A549 (cell line): ENCODE measurements at regions not wholly inside any gene's neighbourhood (a gene's known extent, or its start where the extent isn't known, plus 50 kb on each side); places are given as distances from the start of the nearest gene placed in this dataset.

Experiments used
- ATAC-seq, 2 experiments: fragments of 200-7000 bp in 1 of 2; fragments of >200 bp in 1 of 2; cut with Nextera tagmentation in 1 of 2; cut with Tn5 transposase in 1 of 2; 3 replicates each; pipeline versions ENCODE4 v1.8.0 to v1.9.1; 2018 to 2020; ENCODE audit warnings: mild to moderate bottlenecking in 1 of 2, moderate library complexity in 1 of 2
- CTCF ChIA-PET: fragments of 300-600 bp; sonication (Branson Sonifier 250); formaldehyde crosslinking; extraction: SDS; loops from one replicate; lab custom pipeline; 2021; ENCODE audit warnings: antibody characterized with exemption, inconsistent platforms; lab: Yijun Ruan, JAX
- POLR2A ChIA-PET: fragments of 350-600 bp; formaldehyde crosslinking; extraction: SDS; loops from one replicate; lab custom pipeline; 2021; ENCODE audit warnings: antibody characterized with exemption, inconsistent platforms; lab: Yijun Ruan, JAX
- DNase-seq, 2 experiments: peaks; one replicate each; pipeline versions ENCODE4 v3.0.0 to v3.0.0-alpha.2; 2011 to 2016; ENCODE audit warnings: low read depth in 1 of 2, low spot score in 1 of 2
- FAIRE-seq: peaks from 2 replicates; lab custom pipeline; 2011; peaks lifted over from hg19 to GRCh38; lab: Jason Lieb, UNC
- H3K27ac ChIP-seq, 2 experiments: fragments of >200 bp; sonication (Bioruptor Twin); formaldehyde crosslinking; 3 replicates each; pipeline ENCODE4 v1.5.1; 2016 to 2017
- H3K4me1 ChIP-seq: fragments of >200 bp; sonication (Bioruptor Twin); formaldehyde crosslinking; 3 replicates; pipeline ENCODE4 v1.6.1; 2016
- H3K4me2 ChIP-seq: fragments of >200 bp; sonication (Bioruptor Twin); formaldehyde crosslinking; 3 replicates; pipeline ENCODE4 v1.6.1; 2016
- H3K4me3 ChIP-seq: fragments of >200 bp; sonication (Bioruptor Twin); formaldehyde crosslinking; 3 replicates; pipeline ENCODE4 v1.5.1; 2016
- H3K9me3 ChIP-seq: fragments of >200 bp; sonication (Bioruptor Twin); formaldehyde crosslinking; 3 replicates; pipeline ENCODE4 v1.6.1; 2016
- ATOH8 ChIP-seq: fragments of 250-450 bp; sonication (Bioruptor Pico); IDR thresholded peaks from 2 replicates; pipeline ENCODE4 v1.5.0; 2020; ENCODE audit warnings: low read depth, mild to moderate bottlenecking, moderate library complexity
- BHLHE40 ChIP-seq: IDR thresholded peaks from 2 replicates; pipeline ENCODE4 v1.6.1; 2012; ENCODE audit warnings: low read depth, low read length, inconsistent platforms
- CHD4 ChIP-seq: fragments of 200-600 bp; sonication (generic); IDR thresholded peaks from 2 replicates; pipeline ENCODE4 v1.6.1; 2016; ENCODE audit warnings: antibody characterized with exemption, mild to moderate bottlenecking, borderline replicate concordance
- EHF ChIP-seq: fragments of 250-450 bp; sonication (Bioruptor Pico); IDR thresholded peaks from 2 replicates; pipeline ENCODE4 v1.5.0; 2020; ENCODE audit warnings: mild to moderate bottlenecking
- EP300 ChIP-seq, 2 experiments: fragments of >200 bp; sonication (Bioruptor Twin); formaldehyde crosslinking; IDR thresholded peaks; 2 replicates in 1 of 2; 3 replicates in 1 of 2; pipeline ENCODE4 v1.6.1; 2016 to 2017
- FOSB ChIP-seq: fragments of 250-450 bp; sonication (Bioruptor Pico); IDR thresholded peaks from 2 replicates; pipeline ENCODE4 v1.5.0; 2020; ENCODE audit warnings: mild to moderate bottlenecking, moderate library complexity
- FOSL2 ChIP-seq, 2 experiments: fragments of 450-650 bp in 1 of 2; fragments of >200 bp in 1 of 2; sonication (Bioruptor Twin) in 1 of 2; formaldehyde crosslinking; IDR thresholded peaks; 2 replicates each; pipeline versions ENCODE4 v1.5.0 to v1.6.1; 2016 to 2020; ENCODE audit warnings: mild to moderate bottlenecking in 1 of 2, moderate library complexity in 1 of 2
- GATA3 ChIP-seq: IDR thresholded peaks from 2 replicates; pipeline ENCODE4 v1.6.1; 2012; ENCODE audit warnings: borderline replicate concordance
- HDAC2 ChIP-seq: fragments of 200-600 bp; sonication (generic); IDR thresholded peaks from 2 replicates; pipeline ENCODE4 v1.6.1; 2016
- HOXA7 ChIP-seq: fragments of 250-450 bp; sonication (Bioruptor Pico); IDR thresholded peaks from 2 replicates; pipeline ENCODE4 v1.5.0; 2020; ENCODE audit warnings: mild to moderate bottlenecking, moderate library complexity
- HOXB13 ChIP-seq: fragments of 250-450 bp; sonication (Bioruptor Pico); IDR thresholded peaks from 2 replicates; pipeline ENCODE4 v1.5.0; 2020; ENCODE audit warnings: low read depth, mild to moderate bottlenecking, moderate library complexity
- HOXB5 ChIP-seq: fragments of 250-450 bp; sonication (Bioruptor Pico); IDR thresholded peaks from 2 replicates; pipeline ENCODE4 v1.5.0; 2020; ENCODE audit warnings: mild to moderate bottlenecking, moderate library complexity
- JUN ChIP-seq, 2 experiments: fragments of >200 bp; sonication (Bioruptor Twin); formaldehyde crosslinking; IDR thresholded peaks; 2 replicates in 1 of 2; 3 replicates in 1 of 2; pipeline ENCODE4 v1.6.1; 2016 to 2017
- MAFK ChIP-seq: fragments of 450-650 bp; IDR thresholded peaks from 2 replicates; pipeline ENCODE4 v1.6.1; 2014; ENCODE audit not compliant: partially characterized antibody
- MAZ ChIP-seq: fragments of 150-350 bp; IDR thresholded peaks from 2 replicates; pipeline ENCODE4 v1.6.1; 2014; ENCODE audit warnings: antibody characterized with exemption, low read depth, low read length, borderline replicate concordance
- NPAS2 ChIP-seq: fragments of 250-450 bp; sonication (Bioruptor Pico); IDR thresholded peaks from 2 replicates; pipeline ENCODE4 v1.8.0; 2022; ENCODE audit warnings: mild to moderate bottlenecking, moderate library complexity, borderline replicate concordance
- NR3C1 ChIP-seq: fragments of >200 bp; sonication (Bioruptor Twin); formaldehyde crosslinking; IDR thresholded peaks from 3 replicates; pipeline ENCODE4 v1.6.1; 2017
- PHF8 ChIP-seq: fragments of 200-600 bp; sonication (generic); IDR thresholded peaks from 2 replicates; pipeline ENCODE4 v1.6.1; 2016; ENCODE audit warnings: low read depth, mild to moderate bottlenecking, antibody characterized with exemption, moderate library complexity, borderline replicate concordance
- RAD21 ChIP-seq, 2 experiments: fragments of >200 bp in 1 of 2; sonication (Bioruptor Twin) in 1 of 2; formaldehyde crosslinking in 1 of 2; IDR thresholded peaks in 1 of 2; conservative IDR thresholded peaks in 1 of 2; 2 replicates in 1 of 2; 3 replicates in 1 of 2; pipeline ENCODE4 v1.6.1; 2012 to 2018; ENCODE audit warnings: inconsistent platforms in 1 of 2
- SMC3 ChIP-seq: fragments of >200 bp; sonication (Bioruptor Twin); formaldehyde crosslinking; IDR thresholded peaks from 3 replicates; pipeline ENCODE4 v1.6.1; 2018; ENCODE audit warnings: inconsistent platforms
- TFCP2L1 ChIP-seq: fragments of 250-450 bp; sonication (Bioruptor Pico); IDR thresholded peaks from 2 replicates; pipeline ENCODE4 v1.5.0; 2021; ENCODE audit warnings: mild to moderate bottlenecking
- TP53 ChIP-seq: fragments of 250-450 bp; sonication (Bioruptor Pico); IDR thresholded peaks from 2 replicates; pipeline ENCODE4 v1.5.0; 2021; ENCODE audit warnings: mild to moderate bottlenecking, moderate library complexity
- WGBS: methylation state at CpG from one replicate; pipeline ENCODE4 v1.1.6; 2017; ENCODE audit errors: missing lambda C conversion rate; 5-methylcytosine and 5-hydroxymethylcytosine counted together
- TF ChIP-seq, protein P1 (sequence below): IDR thresholded peaks from 2 replicates; pipeline ENCODE4 v1.6.1; 2012; ENCODE audit warnings: low read depth, borderline replicate concordance
- TF ChIP-seq, protein P2 (sequence below): fragments of >200 bp; sonication (Bioruptor Twin); formaldehyde crosslinking; IDR thresholded peaks from 2 replicates; pipeline ENCODE4 v1.6.1; 2016
- TF ChIP-seq, protein P3 (sequence below): fragments of 450-650 bp; IDR thresholded peaks from 2 replicates; pipeline ENCODE4 v1.6.1; 2014; ENCODE audit warnings: antibody characterized with exemption
- TF ChIP-seq, protein P4 (sequence below): IDR thresholded peaks from 2 replicates; pipeline ENCODE4 v1.6.1; 2012

DNA sequence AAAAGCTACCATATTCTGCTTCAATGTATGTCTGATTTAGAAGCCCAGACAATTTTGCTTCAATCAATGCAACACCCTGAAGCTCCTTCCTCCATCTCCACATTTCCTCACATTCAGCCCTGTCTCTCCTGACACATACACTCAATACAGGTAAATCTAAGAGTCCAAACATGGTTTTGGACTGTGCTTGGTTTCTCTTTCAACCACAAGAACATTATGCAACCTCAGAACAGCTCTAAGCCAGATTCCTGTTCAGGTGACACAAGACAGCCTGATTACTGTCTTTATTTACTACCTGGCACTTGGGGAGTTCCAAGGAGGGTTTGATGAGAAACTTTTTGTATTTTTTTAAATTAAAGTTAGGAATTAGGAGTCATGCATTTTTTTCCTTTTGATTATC lies 307.5 kb upstream of the SLIT2 start:
- ChIA-PET POLR2A (no interaction called here), CTCF (no interaction called here)
- ATAC-seq (no peak), DNase-seq (no peak), FAIRE-seq (no peak)
- H3K4me2 ChIP-seq: no peak overlapping the region
- TF ChIP-seq, protein P1, sequence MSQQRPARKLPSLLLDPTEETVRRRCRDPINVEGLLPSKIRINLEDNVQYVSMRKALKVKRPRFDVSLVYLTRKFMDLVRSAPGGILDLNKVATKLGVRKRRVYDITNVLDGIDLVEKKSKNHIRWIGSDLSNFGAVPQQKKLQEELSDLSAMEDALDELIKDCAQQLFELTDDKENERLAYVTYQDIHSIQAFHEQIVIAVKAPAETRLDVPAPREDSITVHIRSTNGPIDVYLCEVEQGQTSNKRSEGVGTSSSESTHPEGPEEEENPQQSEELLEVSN: no peak
- TF ChIP-seq MAFK: no peak
- no peak for TF ChIP-seq SMC3
- TF ChIP-seq TFCP2L1 (CRISPR knock-in tag): no peak
- TF ChIP-seq, protein P2, sequence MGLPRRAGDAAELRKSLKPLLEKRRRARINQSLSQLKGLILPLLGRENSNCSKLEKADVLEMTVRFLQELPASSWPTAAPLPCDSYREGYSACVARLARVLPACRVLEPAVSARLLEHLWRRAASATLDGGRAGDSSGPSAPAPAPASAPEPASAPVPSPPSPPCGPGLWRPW: no peak
- TF ChIP-seq, all 56 proteins: peak for 0
- Histone ChIP-seq H3K27ac (no peak overlapping the region), H3K4me1 (no peaks in the 10 kb centered on the region), H3K4me3 (no peak overlapping the region), H3K9me3 (no peaks in the 10 kb centered on the region)

DNA sequence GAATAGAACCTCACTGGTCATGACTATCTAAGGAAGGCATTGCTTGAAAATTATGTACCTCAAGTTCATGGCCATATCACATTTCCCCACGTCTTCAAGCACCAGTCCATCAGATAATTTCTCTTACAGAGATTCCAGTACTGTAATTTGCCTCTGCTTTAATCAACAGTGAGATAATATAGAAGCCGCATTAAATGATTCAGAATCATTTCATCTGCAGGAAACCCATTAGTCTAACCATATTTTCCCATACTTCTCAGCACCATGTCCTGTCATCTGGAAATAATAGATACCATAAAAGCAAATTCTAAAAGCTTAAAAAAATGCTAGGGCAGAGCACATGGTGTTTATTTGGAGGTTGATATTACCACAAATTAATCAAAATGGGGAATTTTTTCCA lies 310.3 kb upstream of the SLIT2 start:
- TF ChIP-seq RAD21 (conservative IDR thresholded peaks at IDR 0.05 in 1 of 2, IDR thresholded peaks at IDR 0.05 in 1 of 2) (no peak), EHF (CRISPR knock-in tag) (no peak), HOXB13 (no peak), GATA3 (no peak)
- TF ChIP-seq, protein P1: no peak
- Histone ChIP-seq H3K4me3 (no peak overlapping the region), H3K4me1 (no peaks in the 10 kb centered on the region), H3K9me3 (no peaks in the 10 kb centered on the region), H3K27ac (no peak overlapping the region), H3K4me2 (no peak overlapping the region)
- FAIRE-seq (no peak), DNase-seq (no peak), ATAC-seq (no peak)
- WGBS: 33% methylated on average over 2 of the region's 2 CpGs
- CTCF ChIA-PET: no interaction called here
- POLR2A ChIA-PET: no interaction called here

DNA sequence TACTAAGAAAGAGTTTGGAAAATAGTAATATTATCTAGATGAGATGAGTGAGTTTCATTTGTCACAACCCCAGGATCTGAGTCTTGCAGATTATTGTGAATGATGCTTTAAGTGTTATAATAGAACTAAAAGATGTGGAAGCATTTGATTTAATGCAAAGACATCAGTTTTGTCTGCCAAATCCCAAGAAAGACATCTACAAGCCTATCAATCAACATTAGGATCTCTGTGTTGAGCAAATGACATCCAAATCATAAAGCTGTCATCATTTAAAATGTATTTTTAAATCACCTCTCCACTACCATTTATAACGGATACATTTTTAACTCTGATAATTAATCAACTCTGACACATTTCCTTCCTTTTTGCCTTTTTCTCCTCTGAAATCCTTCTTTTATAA lies 310.8 kb upstream of the SLIT2 start:
- H3K4me1 ChIP-seq: no peaks in the 10 kb centered on the region
- 0% methylated on average over 1 of the region's 1 CpG for WGBS
- no peak for FAIRE-seq
- ATAC-seq: no peak
- POLR2A ChIA-PET: no interaction called here
- no peak overlapping the region for H3K4me3 ChIP-seq
- no peaks in the 10 kb centered on the region for H3K9me3 ChIP-seq
- TF ChIP-seq JUN (IDR thresholded peaks at IDR 0.05) (no peak), HOXA7 (no peak), FOSL2 (IDR thresholded peaks at IDR 0.05) (no peak), FOSL2 (CRISPR knock-in tag; IDR thresholded peaks at IDR 0.05) (no peak), CHD4 (no peak), HOXB5 (no peak), MAZ (no peak), TP53 (CRISPR knock-in tag) (no peak), TFCP2L1 (CRISPR knock-in tag) (no peak), ATOH8 (CRISPR knock-in tag) (no peak), HDAC2 (no peak), PHF8 (no peak), EP300 (IDR thresholded peaks at IDR 0.05) (no peak), GATA3 (no peak), NPAS2 (no peak), FOSB (CRISPR knock-in tag) (no peak), NR3C1 (no peak), BHLHE40 (no peak)
- TF ChIP-seq, protein P3, sequence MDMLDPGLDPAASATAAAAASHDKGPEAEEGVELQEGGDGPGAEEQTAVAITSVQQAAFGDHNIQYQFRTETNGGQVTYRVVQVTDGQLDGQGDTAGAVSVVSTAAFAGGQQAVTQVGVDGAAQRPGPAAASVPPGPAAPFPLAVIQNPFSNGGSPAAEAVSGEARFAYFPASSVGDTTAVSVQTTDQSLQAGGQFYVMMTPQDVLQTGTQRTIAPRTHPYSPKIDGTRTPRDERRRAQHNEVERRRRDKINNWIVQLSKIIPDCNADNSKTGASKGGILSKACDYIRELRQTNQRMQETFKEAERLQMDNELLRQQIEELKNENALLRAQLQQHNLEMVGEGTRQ: no peak
- TF ChIP-seq, protein P4, sequence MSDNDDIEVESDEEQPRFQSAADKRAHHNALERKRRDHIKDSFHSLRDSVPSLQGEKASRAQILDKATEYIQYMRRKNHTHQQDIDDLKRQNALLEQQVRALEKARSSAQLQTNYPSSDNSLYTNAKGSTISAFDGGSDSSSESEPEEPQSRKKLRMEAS: no peak
- no peak overlapping the region for H3K27ac ChIP-seq
- CTCF ChIA-PET: no interaction called here
- no peak overlapping the region for H3K4me2 ChIP-seq
- no peak for DNase-seq
